ENCODE measurements at regions not wholly inside any gene's neighbourhood (a gene's known extent, or its start where the extent isn't known, plus 50 kb on each side); places are given as distances from the start of the nearest gene placed in this dataset.

DNA sequence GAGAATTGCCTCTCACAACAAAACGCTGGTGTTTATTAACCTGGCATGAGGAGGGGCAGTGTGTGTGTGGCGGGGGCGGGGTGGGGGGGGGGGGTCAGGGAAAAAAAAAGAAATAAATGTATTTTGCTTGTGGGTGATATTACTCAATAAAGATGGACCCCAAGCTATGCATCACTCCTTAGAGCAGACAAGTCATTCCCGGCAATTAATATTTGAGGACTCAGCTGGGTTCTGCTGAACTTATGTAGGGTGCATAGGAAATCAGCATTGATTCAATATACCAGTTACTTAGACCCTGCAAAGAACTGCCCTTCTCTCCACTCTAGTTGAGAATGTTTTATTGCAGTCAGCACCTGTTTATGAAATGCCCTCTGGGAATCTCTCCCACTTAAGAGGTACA lies 206.2 kb upstream of the MAF start:
- peaks cover 5% of the 10 kb centered on the region for H3K27me3 Mint-ChIP-seq
- H3K36me3 ChIP-seq (ENCODE audit: control insufficient read depth, insufficient read depth, low read length), result no peaks in the 10 kb centered on the region
- H3K27ac ChIP-seq (ENCODE audit: insufficient read depth, low read length, poor library complexity, severe bottlenecking), result no peak overlapping the region
- peaks cover 9% of the 10 kb centered on the region for H3K27me3 ChIP-seq (ENCODE audit: control insufficient read depth, insufficient read depth, low read length)
- H3K4me1 Mint-ChIP-seq, result no peaks in the 10 kb centered on the region
- H3K4me3 Mint-ChIP-seq, result no peak overlapping the region
- H3K36me3 Mint-ChIP-seq, result no peaks in the 10 kb centered on the region
- no peaks in the 10 kb centered on the region for H3K9me3 ChIP-seq (ENCODE audit: control insufficient read depth in 2 of 2, low read length in 2 of 2)
- ATAC-seq (ENCODE audit: low read depth in 2 of 2), result no peak
- no peaks in the 10 kb centered on the region for H3K4me1 ChIP-seq (ENCODE audit: control insufficient read depth, insufficient read depth, low read length, poor library complexity, severe bottlenecking)
- H3K4me3 ChIP-seq (ENCODE audit: low read depth, low read length), result no peak overlapping the region
- peaks cover 0 to 2% (median 0%) of the 10 kb centered on the region in 7 donors for H3K9me3 Mint-ChIP-seq
- H3K27ac Mint-ChIP-seq, result no peak overlapping the region
- no peak for DNase-seq

DNA sequence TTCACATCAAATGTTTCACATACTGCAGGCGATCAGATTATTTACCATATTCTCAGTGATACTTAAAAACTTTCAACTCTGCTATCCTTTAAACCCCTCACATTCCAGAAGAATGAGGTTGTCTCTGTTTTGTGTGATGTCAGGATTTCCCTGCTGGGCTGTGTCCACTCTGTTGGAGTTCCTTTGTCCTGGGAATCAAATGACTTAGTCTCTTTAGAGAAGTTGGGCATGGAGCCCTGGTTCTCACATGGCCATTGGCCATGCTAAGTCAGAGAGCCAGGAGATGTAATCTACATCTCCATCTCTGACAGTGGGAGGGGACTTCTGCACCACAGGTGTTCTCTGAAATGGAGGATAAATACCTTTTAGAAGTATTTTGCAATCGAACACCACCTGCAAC lies 205.1 kb upstream of the MAF start:
- no peak for DNase-seq
- H3K4me3 Mint-ChIP-seq, result no peak overlapping the region
- no peak for ATAC-seq (ENCODE audit: low read depth in 2 of 2)
- Histone ChIP-seq H3K27ac (ENCODE audit: insufficient read depth, low read length, poor library complexity, severe bottlenecking) (no peak overlapping the region), H3K4me1 (ENCODE audit: control insufficient read depth, insufficient read depth, low read length, poor library complexity, severe bottlenecking) (no peaks in the 10 kb centered on the region), H3K36me3 (ENCODE audit: control insufficient read depth, insufficient read depth, low read length) (no peaks in the 10 kb centered on the region), H3K4me3 (ENCODE audit: low read depth, low read length) (no peak overlapping the region), H3K9me3 (ENCODE audit: control insufficient read depth in 2 of 2, low read length in 2 of 2) (no peaks in the 10 kb centered on the region), H3K27me3 (ENCODE audit: control insufficient read depth, insufficient read depth, low read length) (peaks cover 9% of the 10 kb centered on the region)
- H3K9me3 Mint-ChIP-seq, result peaks cover 0 to 2% (median 0%) of the 10 kb centered on the region in 7 donors
- H3K27ac Mint-ChIP-seq, result no peak overlapping the region
- no peaks in the 10 kb centered on the region for H3K36me3 Mint-ChIP-seq
- no peaks in the 10 kb centered on the region for H3K4me1 Mint-ChIP-seq
- H3K27me3 Mint-ChIP-seq, result peaks cover 14% of the 10 kb centered on the region

DNA sequence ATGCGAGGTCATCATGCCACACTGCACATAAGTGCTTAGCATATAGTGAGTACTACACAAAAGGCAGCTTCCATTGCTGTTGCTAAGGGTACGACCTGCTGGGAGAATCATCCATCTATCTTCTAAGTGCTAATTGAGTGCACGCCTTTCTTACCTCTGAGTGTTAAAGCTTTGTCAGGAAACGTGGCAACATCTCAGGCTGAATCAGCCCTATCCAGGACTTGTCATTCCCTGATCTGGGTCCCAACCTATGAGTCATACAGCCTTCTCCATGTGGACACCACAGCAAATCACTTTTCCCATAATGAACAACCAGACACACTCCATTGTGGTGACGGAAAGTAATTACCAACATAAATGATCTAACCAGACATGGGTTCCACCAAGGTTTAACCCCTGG lies 201.1 kb upstream of the MAF start:
- no peak overlapping the region for H3K27ac Mint-ChIP-seq
- H3K4me1 Mint-ChIP-seq, result no peaks in the 10 kb centered on the region
- ATAC-seq (ENCODE audit: low read depth in 2 of 2), result no peak
- DNase-seq, result no peak
- H3K27me3 Mint-ChIP-seq, result peaks cover 10% of the 10 kb centered on the region
- Histone ChIP-seq H3K4me3 (ENCODE audit: low read depth, low read length) (no peak overlapping the region), H3K4me1 (ENCODE audit: control insufficient read depth, insufficient read depth, low read length, poor library complexity, severe bottlenecking) (no peaks in the 10 kb centered on the region), H3K27me3 (ENCODE audit: control insufficient read depth, insufficient read depth, low read length) (peaks cover 9% of the 10 kb centered on the region), H3K27ac (ENCODE audit: insufficient read depth, low read length, poor library complexity, severe bottlenecking) (no peak overlapping the region), H3K9me3 (ENCODE audit: control insufficient read depth in 2 of 2, low read length in 2 of 2) (no peaks in the 10 kb centered on the region), H3K36me3 (ENCODE audit: control insufficient read depth, insufficient read depth, low read length) (no peaks in the 10 kb centered on the region)
- no peak overlapping the region for H3K4me3 Mint-ChIP-seq
- H3K9me3 Mint-ChIP-seq, result peaks cover 0 to 2% (median 0%) of the 10 kb centered on the region in 7 donors
- no peaks in the 10 kb centered on the region for H3K36me3 Mint-ChIP-seq

GRCh38 chr16:79800016-79800608 lies 199.6 kb upstream of the MAF start:
- Mint-ChIP-seq H3K9me3 (peaks cover 0 to 3% (median 0%) of the 10 kb centered on the region in 7 donors), H3K27me3 (peaks cover 10% of the 10 kb centered on the region), H3K4me3 (no peak overlapping the region), H3K4me1 (no peaks in the 10 kb centered on the region), H3K36me3 (no peaks in the 10 kb centered on the region), H3K27ac (no peak overlapping the region)
- peaks cover 3% of the 10 kb centered on the region for H3K27me3 ChIP-seq (ENCODE audit: control insufficient read depth, insufficient read depth, low read length)
- no peaks in the 10 kb centered on the region for H3K9me3 ChIP-seq (ENCODE audit: control insufficient read depth in 2 of 2, low read length in 2 of 2)
- no peak for ATAC-seq (ENCODE audit: low read depth in 2 of 2)
- no peak for DNase-seq
- H3K4me3 ChIP-seq (ENCODE audit: low read depth, low read length), result no peak overlapping the region
- no peaks in the 10 kb centered on the region for H3K4me1 ChIP-seq (ENCODE audit: control insufficient read depth, insufficient read depth, low read length, poor library complexity, severe bottlenecking)
- H3K36me3 ChIP-seq (ENCODE audit: control insufficient read depth, insufficient read depth, low read length), result no peaks in the 10 kb centered on the region
- H3K27ac ChIP-seq (ENCODE audit: insufficient read depth, low read length, poor library complexity, severe bottlenecking), result no peak overlapping the region

DNA sequence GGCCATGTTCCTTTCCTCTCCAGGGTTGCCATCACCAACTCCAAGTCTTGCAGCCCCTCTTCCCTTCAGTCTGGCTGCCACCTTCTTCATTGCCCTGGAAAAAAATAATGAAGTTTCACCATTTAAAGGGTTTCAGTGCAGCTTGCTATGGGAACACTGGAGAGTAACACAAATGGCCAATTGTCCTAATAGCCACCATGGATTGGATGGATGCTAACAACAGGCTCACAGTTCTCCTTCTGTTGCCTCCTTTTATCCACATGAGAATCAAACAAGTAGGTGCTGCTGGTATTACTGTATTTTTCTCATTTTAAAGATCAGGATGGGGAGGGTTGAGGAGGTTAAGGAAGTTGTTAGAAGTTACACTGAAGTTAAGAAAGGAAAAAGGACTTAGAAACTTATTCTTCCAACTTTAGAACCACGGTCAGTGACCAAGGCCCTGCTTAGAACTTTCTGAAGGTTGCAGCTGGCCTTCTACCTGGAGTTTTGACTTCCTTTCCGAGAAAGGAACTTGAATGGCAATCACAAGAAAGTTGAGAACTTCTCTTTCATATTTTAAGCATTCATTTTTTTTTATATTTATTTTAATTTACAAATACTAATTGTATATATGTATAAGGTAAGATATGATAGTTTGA lies 198.0 kb upstream of the MAF start:
- H3K27me3 ChIP-seq (ENCODE audit: control insufficient read depth, insufficient read depth, low read length), result no peaks in the 10 kb centered on the region
- no peak for ATAC-seq (ENCODE audit: low read depth in 2 of 2)
- peaks cover 10% of the 10 kb centered on the region for H3K27me3 Mint-ChIP-seq
- H3K4me1 Mint-ChIP-seq, result no peaks in the 10 kb centered on the region
- no peak for DNase-seq
- no peak overlapping the region for H3K27ac Mint-ChIP-seq
- H3K36me3 ChIP-seq (ENCODE audit: control insufficient read depth, insufficient read depth, low read length), result no peaks in the 10 kb centered on the region
- no peak overlapping the region for H3K27ac ChIP-seq (ENCODE audit: insufficient read depth, low read length, poor library complexity, severe bottlenecking)
- H3K36me3 Mint-ChIP-seq, result no peaks in the 10 kb centered on the region
- H3K4me3 Mint-ChIP-seq, result no peak overlapping the region
- no peaks in the 10 kb centered on the region for H3K4me1 ChIP-seq (ENCODE audit: control insufficient read depth, insufficient read depth, low read length, poor library complexity, severe bottlenecking)
- H3K9me3 ChIP-seq (ENCODE audit: control insufficient read depth in 2 of 2, low read length in 2 of 2), result no peaks in the 10 kb centered on the region
- no peak overlapping the region for H3K4me3 ChIP-seq (ENCODE audit: low read depth, low read length)
- H3K9me3 Mint-ChIP-seq, result peaks cover 0 to 4% (median 0%) of the 10 kb centered on the region in 7 donors

DNA sequence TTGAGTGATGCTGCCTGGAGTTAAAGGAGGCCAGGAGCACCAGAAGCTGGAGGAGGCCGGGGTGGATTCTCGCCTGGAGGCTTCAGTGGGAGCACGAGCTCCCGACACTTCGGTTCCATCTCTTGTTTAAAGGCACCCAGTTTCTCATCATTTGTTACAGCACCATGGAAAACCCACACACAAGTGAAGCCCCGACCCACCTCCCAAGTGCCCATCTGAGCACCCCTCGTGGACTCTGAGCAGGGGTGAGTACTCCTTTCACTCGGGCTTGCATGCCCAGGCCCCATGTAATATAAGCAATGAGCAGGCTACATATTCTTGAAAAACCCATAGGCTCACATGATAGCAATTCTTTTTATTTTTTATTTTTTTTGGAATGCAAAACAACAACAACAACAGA lies 196.9 kb upstream of the MAF start:
- H3K27ac ChIP-seq (ENCODE audit: insufficient read depth, low read length, poor library complexity, severe bottlenecking), result no peak overlapping the region
- Mint-ChIP-seq H3K4me3 (no peak overlapping the region), H3K4me1 (no peaks in the 10 kb centered on the region), H3K9me3 (peaks cover 0 to 4% (median 0%) of the 10 kb centered on the region in 7 donors), H3K27ac (no peak overlapping the region), H3K27me3 (peaks cover 10% of the 10 kb centered on the region), H3K36me3 (no peaks in the 10 kb centered on the region)
- H3K4me3 ChIP-seq (ENCODE audit: low read depth, low read length), result no peak overlapping the region
- H3K9me3 ChIP-seq (ENCODE audit: control insufficient read depth in 2 of 2, low read length in 2 of 2), result no peaks in the 10 kb centered on the region
- H3K27me3 ChIP-seq (ENCODE audit: control insufficient read depth, insufficient read depth, low read length), result no peaks in the 10 kb centered on the region
- DNase-seq (no peak), ATAC-seq (ENCODE audit: low read depth in 2 of 2) (no peak)
- H3K4me1 ChIP-seq (ENCODE audit: control insufficient read depth, insufficient read depth, low read length, poor library complexity, severe bottlenecking), result no peaks in the 10 kb centered on the region
- H3K36me3 ChIP-seq (ENCODE audit: control insufficient read depth, insufficient read depth, low read length), result no peaks in the 10 kb centered on the region

- Histone ChIP-seq H3K9me3 (ENCODE audit: control insufficient read depth in 2 of 2, low read length in 2 of 2) (no peaks in the 10 kb centered on the region), H3K36me3 (ENCODE audit: control insufficient read depth, insufficient read depth, low read length) (no peaks in the 10 kb centered on the region), H3K4me1 (ENCODE audit: control insufficient read depth, insufficient read depth, low read length, poor library complexity, severe bottlenecking) (no peaks in the 10 kb centered on the region), H3K27me3 (ENCODE audit: control insufficient read depth, insufficient read depth, low read length) (no peaks in the 10 kb centered on the region), H3K4me3 (ENCODE audit: low read depth, low read length) (no peak overlapping the region), H3K27ac (ENCODE audit: insufficient read depth, low read length, poor library complexity, severe bottlenecking) (no peak overlapping the region)
- no peaks in the 10 kb centered on the region for H3K27me3 Mint-ChIP-seq
- H3K9me3 Mint-ChIP-seq, result peaks cover 0 to 4% (median 0%) of the 10 kb centered on the region in 7 donors
- no peak overlapping the region for H3K27ac Mint-ChIP-seq
- H3K36me3 Mint-ChIP-seq, result no peaks in the 10 kb centered on the region
- DNase-seq (no peak), ATAC-seq (ENCODE audit: low read depth in 2 of 2) (no peak)
- no peaks in the 10 kb centered on the region for H3K4me1 Mint-ChIP-seq
- H3K4me3 Mint-ChIP-seq, result no peak overlapping the region
These were observed 195.0 kb upstream of the MAF start for GRCh38 chr16:79795556-79795955.

- Histone ChIP-seq H3K9me3 (ENCODE audit: control insufficient read depth in 2 of 2, low read length in 2 of 2) (no peaks in the 10 kb centered on the region), H3K4me1 (ENCODE audit: control insufficient read depth, insufficient read depth, low read length, poor library complexity, severe bottlenecking) (no peaks in the 10 kb centered on the region), H3K27me3 (ENCODE audit: control insufficient read depth, insufficient read depth, low read length) (no peaks in the 10 kb centered on the region), H3K36me3 (ENCODE audit: control insufficient read depth, insufficient read depth, low read length) (no peaks in the 10 kb centered on the region), H3K27ac (ENCODE audit: insufficient read depth, low read length, poor library complexity, severe bottlenecking) (no peak overlapping the region), H3K4me3 (ENCODE audit: low read depth, low read length) (no peak overlapping the region)
- DNase-seq, result no peak
- H3K36me3 Mint-ChIP-seq, result no peaks in the 10 kb centered on the region
- H3K4me1 Mint-ChIP-seq, result no peaks in the 10 kb centered on the region
- peaks cover 0 to 4% (median 0%) of the 10 kb centered on the region in 7 donors for H3K9me3 Mint-ChIP-seq
- H3K27me3 Mint-ChIP-seq, result no peaks in the 10 kb centered on the region
- ATAC-seq (ENCODE audit: low read depth in 2 of 2), result no peak
- no peak overlapping the region for H3K27ac Mint-ChIP-seq
- H3K4me3 Mint-ChIP-seq, result no peak overlapping the region
These were observed 194.4 kb upstream of the MAF start for GRCh38 chr16:79794941-79795340.

Measured in CD4-positive, CD25-positive, alpha-beta regulatory T cell (primary cell).